ENCODE measurements at regions not wholly inside any gene's neighbourhood (a gene's known extent, or its start where the extent isn't known, plus 50 kb on each side); places are given as distances from the start of the nearest gene placed in this dataset.

GRCh38 chr10:36446881-36447280, 678.5 kb upstream of the ANKRD30A start:
- TF ChIP-seq, protein P1, sequence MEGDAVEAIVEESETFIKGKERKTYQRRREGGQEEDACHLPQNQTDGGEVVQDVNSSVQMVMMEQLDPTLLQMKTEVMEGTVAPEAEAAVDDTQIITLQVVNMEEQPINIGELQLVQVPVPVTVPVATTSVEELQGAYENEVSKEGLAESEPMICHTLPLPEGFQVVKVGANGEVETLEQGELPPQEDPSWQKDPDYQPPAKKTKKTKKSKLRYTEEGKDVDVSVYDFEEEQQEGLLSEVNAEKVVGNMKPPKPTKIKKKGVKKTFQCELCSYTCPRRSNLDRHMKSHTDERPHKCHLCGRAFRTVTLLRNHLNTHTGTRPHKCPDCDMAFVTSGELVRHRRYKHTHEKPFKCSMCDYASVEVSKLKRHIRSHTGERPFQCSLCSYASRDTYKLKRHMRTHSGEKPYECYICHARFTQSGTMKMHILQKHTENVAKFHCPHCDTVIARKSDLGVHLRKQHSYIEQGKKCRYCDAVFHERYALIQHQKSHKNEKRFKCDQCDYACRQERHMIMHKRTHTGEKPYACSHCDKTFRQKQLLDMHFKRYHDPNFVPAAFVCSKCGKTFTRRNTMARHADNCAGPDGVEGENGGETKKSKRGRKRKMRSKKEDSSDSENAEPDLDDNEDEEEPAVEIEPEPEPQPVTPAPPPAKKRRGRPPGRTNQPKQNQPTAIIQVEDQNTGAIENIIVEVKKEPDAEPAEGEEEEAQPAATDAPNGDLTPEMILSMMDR (IDR thresholded peaks at IDR 0.05), result no peak
- TF ChIP-seq POLR2A (IDR thresholded peaks at IDR 0.05), result no peak
